ENCODE measurements at regions not wholly inside any gene's neighbourhood (a gene's known extent, or its start where the extent isn't known, plus 50 kb on each side); places are given as distances from the start of the nearest gene placed in this dataset.
"Not testable (repeated sequence)": the region's sequence is repeated elsewhere in the genome, so short reads cannot be mapped to it uniquely, and the experiment has no call there.

DNA sequence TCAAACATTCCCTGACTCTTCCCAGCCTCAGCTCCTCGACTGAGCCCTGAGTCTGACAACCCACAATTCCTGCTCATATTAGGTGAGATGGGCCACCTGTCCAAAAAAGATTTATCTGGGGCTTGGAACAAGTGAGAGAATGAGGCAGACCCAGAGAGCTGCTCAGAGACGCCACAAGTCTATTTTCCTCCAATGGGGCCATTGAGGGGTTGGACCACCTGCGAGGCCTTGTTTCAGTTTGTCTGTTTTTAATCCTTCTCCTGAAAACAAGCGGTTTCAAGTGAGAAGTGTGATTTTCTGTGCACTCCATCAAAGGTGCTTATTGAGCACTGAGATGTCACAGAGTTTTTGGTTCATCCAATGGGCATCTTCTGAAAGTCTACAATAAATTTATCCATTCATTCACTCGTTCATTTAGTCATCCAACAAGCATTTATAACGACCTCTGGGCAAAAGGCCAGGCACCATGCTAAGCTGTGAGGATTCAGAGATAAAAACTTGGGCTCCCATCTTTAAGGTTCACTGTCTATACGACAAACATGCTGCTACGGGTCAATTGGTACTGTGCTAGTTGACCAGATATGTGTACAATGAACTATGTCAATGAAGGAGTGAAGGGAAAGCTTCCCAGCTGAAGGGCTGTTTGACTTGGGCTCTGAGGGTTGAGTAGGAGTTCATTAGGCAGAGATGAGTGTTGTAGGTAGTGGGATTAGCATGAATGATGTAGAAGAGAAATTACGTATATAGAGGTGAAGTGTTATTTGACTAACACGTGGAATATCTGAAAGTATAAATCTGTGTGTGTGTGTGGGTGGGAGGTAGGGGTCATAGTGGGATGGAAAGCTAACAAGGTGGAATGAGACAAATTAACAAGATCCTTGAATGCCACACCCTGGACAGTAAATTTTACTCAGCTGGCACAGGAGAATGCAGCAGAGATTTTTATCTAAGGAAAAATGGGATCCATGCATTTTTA, 168.9 kb downstream of the MIAT start:
- Histone ChIP-seq H3K9me3 (ENCODE audit: control insufficient read depth in 2 of 2, low read length in 2 of 2) (no peaks in the 10 kb centered on the region), H3K4me1 (ENCODE audit: control insufficient read depth, insufficient read depth, low read length) (no peaks in the 10 kb centered on the region), H3K27ac (ENCODE audit: low read length) (no peak overlapping the region), H3K27me3 (ENCODE audit: control insufficient read depth in 1 of 2, insufficient read depth in 2 of 2, low read length in 2 of 2) (no peaks in the 10 kb centered on the region), H3K36me3 (ENCODE audit: control insufficient read depth in 2 of 2, insufficient read depth in 2 of 2, low read length in 2 of 2) (no peaks in the 10 kb centered on the region), H3K4me3 (ENCODE audit: low read length in 2 of 2) (no peak overlapping the region), H3K9ac (ENCODE audit: low read length in 2 of 2) (no peak overlapping the region)

DNA sequence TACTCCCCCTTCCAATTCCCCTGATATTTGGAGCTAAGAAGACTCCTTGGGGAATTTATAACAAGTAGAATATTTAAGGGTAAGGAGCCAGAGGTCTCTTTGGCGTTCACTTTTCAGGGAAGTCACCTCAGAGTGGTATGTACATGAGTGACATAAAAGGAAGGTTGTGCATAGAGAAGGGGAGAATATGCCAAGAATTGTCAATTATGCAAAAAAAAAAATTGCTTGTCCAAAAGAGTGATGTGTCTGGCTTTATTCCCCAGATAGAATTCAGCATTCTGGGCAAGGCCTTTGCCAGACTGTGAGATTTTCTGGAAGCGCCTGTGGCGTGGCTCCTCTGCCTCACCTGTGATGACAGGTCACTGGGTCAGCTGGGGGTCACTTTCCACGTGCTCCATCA, 170.2 kb downstream of the MIAT start:
- Histone ChIP-seq H3K9me3 (ENCODE audit: control insufficient read depth in 2 of 2, low read length in 2 of 2) (no peaks in the 10 kb centered on the region), H3K9ac (ENCODE audit: low read length in 2 of 2) (no peak overlapping the region), H3K36me3 (ENCODE audit: control insufficient read depth in 2 of 2, insufficient read depth in 2 of 2, low read length in 2 of 2) (no peaks in the 10 kb centered on the region), H3K27ac (ENCODE audit: low read length) (no peak overlapping the region), H3K27me3 (ENCODE audit: control insufficient read depth in 1 of 2, insufficient read depth in 2 of 2, low read length in 2 of 2) (no peaks in the 10 kb centered on the region), H3K4me3 (ENCODE audit: low read length in 2 of 2) (no peak overlapping the region), H3K4me1 (ENCODE audit: control insufficient read depth, insufficient read depth, low read length) (no peaks in the 10 kb centered on the region)

DNA sequence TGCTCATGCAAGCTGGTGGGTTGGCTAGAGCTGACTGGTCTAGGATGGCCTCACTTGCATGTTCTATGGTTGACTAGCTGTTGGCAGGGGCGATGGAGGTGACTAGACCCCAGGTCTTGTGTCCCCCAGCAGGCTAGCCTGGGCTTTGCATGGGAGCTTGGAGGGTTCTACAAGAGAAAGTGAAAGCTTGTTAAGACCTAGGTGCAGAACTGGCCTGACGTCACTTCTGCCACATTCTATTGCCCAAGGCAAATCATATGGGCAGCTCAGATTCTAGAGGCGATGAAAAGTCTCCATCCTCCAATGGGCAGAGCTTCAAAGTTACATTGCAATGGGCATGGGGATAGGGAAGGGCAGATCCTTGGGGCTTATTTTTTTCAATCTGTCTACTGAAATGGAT, 170.9 kb downstream of the MIAT start:
- H3K4me3 ChIP-seq (ENCODE audit: low read length in 2 of 2) = no peak overlapping the region
- no peaks in the 10 kb centered on the region for H3K36me3 ChIP-seq (ENCODE audit: control insufficient read depth in 2 of 2, insufficient read depth in 2 of 2, low read length in 2 of 2)
- H3K9ac ChIP-seq (ENCODE audit: low read length in 2 of 2) = no peak overlapping the region
- H3K27me3 ChIP-seq (ENCODE audit: control insufficient read depth in 1 of 2, insufficient read depth in 2 of 2, low read length in 2 of 2) = no peaks in the 10 kb centered on the region
- H3K9me3 ChIP-seq (ENCODE audit: control insufficient read depth in 2 of 2, low read length in 2 of 2) = no peaks in the 10 kb centered on the region
- no peak overlapping the region for H3K27ac ChIP-seq (ENCODE audit: low read length)
- no peaks in the 10 kb centered on the region for H3K4me1 ChIP-seq (ENCODE audit: control insufficient read depth, insufficient read depth, low read length)

DNA sequence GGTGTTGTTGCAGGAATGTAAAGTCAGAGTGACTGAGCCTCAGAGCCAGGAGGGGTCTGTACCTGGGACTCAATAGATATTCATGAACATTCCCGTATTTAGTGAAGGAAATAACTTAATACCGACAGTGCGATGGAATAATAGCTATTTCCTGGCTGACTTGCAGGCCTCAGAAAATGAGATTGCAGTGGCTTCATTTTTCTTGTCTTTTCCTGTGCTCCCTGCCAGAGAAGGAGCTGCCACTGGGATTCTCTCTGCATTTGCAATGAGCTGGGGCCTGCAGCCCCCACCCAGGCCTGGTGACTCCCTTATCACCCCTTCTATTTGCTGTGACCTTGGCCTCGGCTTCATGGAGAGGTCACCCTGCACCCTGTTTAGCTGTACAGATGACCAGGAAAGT, 173.4 kb downstream of the MIAT start:
- H3K4me3 ChIP-seq (ENCODE audit: low read length in 2 of 2) = no peak overlapping the region
- H3K4me1 ChIP-seq (ENCODE audit: control insufficient read depth, insufficient read depth, low read length) = no peaks in the 10 kb centered on the region

DNA sequence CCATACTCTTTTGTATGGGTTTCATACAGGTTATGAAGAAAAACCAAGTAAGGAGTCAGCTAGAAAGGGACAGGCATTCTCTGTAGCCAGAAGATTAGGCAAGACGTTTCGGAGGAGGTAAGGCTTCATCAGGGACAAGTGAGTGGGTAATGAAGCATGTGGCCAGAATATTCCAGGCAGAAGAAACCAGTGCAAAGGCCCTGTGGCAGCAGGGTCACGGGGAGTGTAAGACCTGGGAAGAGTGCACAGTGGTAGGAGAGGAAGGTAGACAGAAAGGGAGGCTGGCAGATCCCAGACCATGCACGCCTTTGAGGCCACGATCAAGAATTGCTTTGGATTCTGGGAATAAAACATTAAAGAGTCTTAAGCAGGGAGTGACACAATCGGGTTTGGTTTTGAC, 177.6 kb downstream of the MIAT start:
- Histone ChIP-seq H3K4me3 (ENCODE audit: low read length in 2 of 2) (no peak overlapping the region), H3K9ac (ENCODE audit: low read length in 2 of 2) (no peak overlapping the region)

More for the DNA sequence above, 173.4 kb downstream of the MIAT start:
- Histone ChIP-seq H3K27me3 (ENCODE audit: control insufficient read depth in 1 of 2, insufficient read depth in 2 of 2, low read length in 2 of 2) (no peaks in the 10 kb centered on the region), H3K9ac (ENCODE audit: low read length in 2 of 2) (no peak overlapping the region), H3K36me3 (ENCODE audit: control insufficient read depth in 2 of 2, insufficient read depth in 2 of 2, low read length in 2 of 2) (no peaks in the 10 kb centered on the region), H3K27ac (ENCODE audit: low read length) (no peak overlapping the region), H3K9me3 (ENCODE audit: control insufficient read depth in 2 of 2, low read length in 2 of 2) (no peaks in the 10 kb centered on the region)

DNA sequence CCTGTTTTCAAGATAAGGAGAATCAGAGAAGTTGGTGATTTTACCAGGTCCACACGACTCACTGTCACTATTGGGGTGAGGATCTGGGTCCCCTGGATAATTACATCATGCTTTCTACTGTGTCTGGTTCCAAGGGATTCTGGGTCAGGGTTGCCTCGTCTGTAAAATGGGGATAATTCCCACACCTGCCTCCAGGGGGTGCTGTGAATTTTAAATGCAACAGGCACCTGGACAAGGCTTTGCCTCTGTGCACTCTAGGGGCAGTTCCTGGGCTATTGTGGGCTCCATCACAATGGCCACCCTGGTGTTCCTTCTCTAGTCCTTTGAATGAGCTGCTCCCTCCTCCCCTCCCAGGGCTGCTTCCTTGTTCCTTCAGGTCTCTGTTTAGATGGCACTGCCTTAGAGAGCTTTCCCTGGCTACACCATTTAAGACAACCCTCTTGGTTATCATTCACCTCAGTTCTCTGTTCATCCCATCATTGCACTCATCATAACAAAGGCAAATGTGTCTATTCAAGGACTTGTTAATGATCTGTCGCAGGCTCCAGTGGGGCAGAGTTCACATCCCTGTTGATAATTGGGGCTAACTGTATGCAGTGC, 178.6 kb downstream of the MIAT start:
- Histone ChIP-seq H3K27me3 (ENCODE audit: control insufficient read depth in 1 of 2, insufficient read depth in 2 of 2, low read length in 2 of 2) (no peaks in the 10 kb centered on the region), H3K9me3 (ENCODE audit: control insufficient read depth in 2 of 2, low read length in 2 of 2) (no peaks in the 10 kb centered on the region), H3K9ac (ENCODE audit: low read length in 2 of 2) (no peak overlapping the region), H3K27ac (ENCODE audit: low read length) (no peak overlapping the region), H3K4me1 (ENCODE audit: control insufficient read depth, insufficient read depth, low read length) (no peaks in the 10 kb centered on the region), H3K4me3 (ENCODE audit: low read length in 2 of 2) (no peak overlapping the region), H3K36me3 (ENCODE audit: control insufficient read depth in 2 of 2, insufficient read depth in 2 of 2, low read length in 2 of 2) (no peaks in the 10 kb centered on the region)

More for the DNA sequence above, 177.6 kb downstream of the MIAT start:
- no peaks in the 10 kb centered on the region for H3K9me3 ChIP-seq (ENCODE audit: control insufficient read depth in 2 of 2, low read length in 2 of 2)
- no peaks in the 10 kb centered on the region for H3K27me3 ChIP-seq (ENCODE audit: control insufficient read depth in 1 of 2, insufficient read depth in 2 of 2, low read length in 2 of 2)
- no peaks in the 10 kb centered on the region for H3K4me1 ChIP-seq (ENCODE audit: control insufficient read depth, insufficient read depth, low read length)
- H3K36me3 ChIP-seq (ENCODE audit: control insufficient read depth in 2 of 2, insufficient read depth in 2 of 2, low read length in 2 of 2) = no peaks in the 10 kb centered on the region
- no peak overlapping the region for H3K27ac ChIP-seq (ENCODE audit: low read length)

DNA sequence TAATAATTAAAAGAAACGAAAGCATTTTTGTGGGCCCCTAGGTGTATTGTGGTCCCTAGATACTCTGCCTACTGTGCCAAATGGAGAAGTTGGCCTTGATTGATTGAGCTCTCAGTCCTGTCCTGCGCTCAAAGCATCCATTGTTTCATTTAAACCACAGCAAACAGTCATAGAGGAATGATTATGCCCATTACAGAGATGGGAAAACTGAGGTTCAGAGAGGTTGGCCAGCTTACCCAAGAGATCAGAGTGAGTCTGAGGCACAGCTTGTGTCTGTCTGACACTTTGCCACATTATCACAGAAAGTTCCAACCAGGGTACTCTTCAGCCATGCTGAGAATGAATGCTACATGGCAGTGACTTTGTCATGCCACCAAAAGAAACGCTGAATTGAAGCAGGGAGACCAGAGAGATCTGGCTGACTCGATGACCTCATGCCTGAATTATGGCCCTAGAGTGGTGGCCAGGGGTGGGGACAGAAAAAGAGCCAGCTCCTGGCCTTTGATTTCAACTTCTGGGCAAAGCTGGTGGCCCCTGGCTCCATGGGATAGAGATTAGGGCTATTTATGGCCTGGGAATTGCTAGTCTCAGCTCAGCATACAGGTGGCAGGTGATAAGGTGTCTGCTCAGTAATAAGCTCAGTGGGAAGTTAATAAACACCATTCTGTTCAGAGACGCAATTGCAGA, 180.5 kb downstream of the MIAT start:
- H3K36me3 ChIP-seq (ENCODE audit: control insufficient read depth in 2 of 2, insufficient read depth in 2 of 2, low read length in 2 of 2) = no peaks in the 10 kb centered on the region
- H3K9me3 ChIP-seq (ENCODE audit: control insufficient read depth in 2 of 2, low read length in 2 of 2) = no peaks in the 10 kb centered on the region
- H3K9ac ChIP-seq (ENCODE audit: low read length in 2 of 2) = no peak overlapping the region
- no peak overlapping the region for H3K4me3 ChIP-seq (ENCODE audit: low read length in 2 of 2)
- no peaks in the 10 kb centered on the region for H3K27me3 ChIP-seq (ENCODE audit: control insufficient read depth in 1 of 2, insufficient read depth in 2 of 2, low read length in 2 of 2)
- H3K4me1 ChIP-seq (ENCODE audit: control insufficient read depth, insufficient read depth, low read length) = no peaks in the 10 kb centered on the region
- H3K27ac ChIP-seq (ENCODE audit: low read length) = no peak overlapping the region

DNA sequence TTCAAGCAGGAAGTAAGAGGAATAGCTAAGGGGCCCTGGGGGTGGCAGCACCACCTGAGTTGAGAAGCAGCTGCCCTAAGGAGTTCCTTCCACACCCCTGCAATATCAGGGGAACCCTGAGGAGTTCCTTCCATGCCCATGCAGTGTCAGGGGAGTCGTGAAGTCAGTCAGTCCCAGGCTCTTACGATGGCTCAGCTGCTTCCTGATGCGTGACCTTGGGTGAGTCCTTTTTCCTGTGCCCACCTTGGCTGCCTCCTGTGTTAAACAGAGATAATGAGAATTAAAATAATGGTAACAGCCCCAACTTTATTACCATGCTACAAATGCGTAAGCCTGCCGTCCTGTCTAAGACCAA, 181.1 kb downstream of the MIAT start:
- no peak overlapping the region for H3K27ac ChIP-seq (ENCODE audit: low read length)
- H3K4me3 ChIP-seq (ENCODE audit: low read length in 2 of 2) = no peak overlapping the region
- H3K9ac ChIP-seq (ENCODE audit: low read length in 2 of 2) = no peak overlapping the region
- no peaks in the 10 kb centered on the region for H3K4me1 ChIP-seq (ENCODE audit: control insufficient read depth, insufficient read depth, low read length)
- H3K27me3 ChIP-seq (ENCODE audit: control insufficient read depth in 1 of 2, insufficient read depth in 2 of 2, low read length in 2 of 2) = no peaks in the 10 kb centered on the region
- H3K9me3 ChIP-seq (ENCODE audit: control insufficient read depth in 2 of 2, low read length in 2 of 2) = no peaks in the 10 kb centered on the region
- no peaks in the 10 kb centered on the region for H3K36me3 ChIP-seq (ENCODE audit: control insufficient read depth in 2 of 2, insufficient read depth in 2 of 2, low read length in 2 of 2)

DNA sequence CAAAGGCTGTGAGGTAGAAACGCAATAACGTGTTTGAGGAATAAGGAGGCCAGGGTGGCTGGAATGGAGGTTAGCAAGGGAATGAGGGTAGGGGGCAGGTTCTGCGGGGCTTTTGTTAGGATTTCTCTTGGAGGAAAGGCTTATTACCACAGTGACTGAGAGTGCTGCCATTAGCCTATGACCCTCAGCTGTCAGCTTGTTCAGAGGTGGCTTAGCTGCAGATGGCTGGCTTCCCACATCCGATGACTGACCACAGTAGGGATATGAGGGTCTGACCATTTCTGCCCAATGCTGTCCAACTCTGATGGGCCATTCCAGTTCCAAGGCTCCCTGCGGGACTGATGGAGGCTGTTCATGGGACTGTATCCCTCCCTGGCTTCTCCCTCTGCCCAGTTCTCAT, 181.8 kb downstream of the MIAT start:
- Histone ChIP-seq H3K36me3 (ENCODE audit: control insufficient read depth in 2 of 2, insufficient read depth in 2 of 2, low read length in 2 of 2) (no peaks in the 10 kb centered on the region), H3K9me3 (ENCODE audit: control insufficient read depth in 2 of 2, low read length in 2 of 2) (no peaks in the 10 kb centered on the region), H3K9ac (ENCODE audit: low read length in 2 of 2) (no peak overlapping the region), H3K4me3 (ENCODE audit: low read length in 2 of 2) (no peak overlapping the region), H3K4me1 (ENCODE audit: control insufficient read depth, insufficient read depth, low read length) (no peaks in the 10 kb centered on the region), H3K27me3 (ENCODE audit: control insufficient read depth in 1 of 2, insufficient read depth in 2 of 2, low read length in 2 of 2) (no peaks in the 10 kb centered on the region), H3K27ac (ENCODE audit: low read length) (no peak overlapping the region)

DNA sequence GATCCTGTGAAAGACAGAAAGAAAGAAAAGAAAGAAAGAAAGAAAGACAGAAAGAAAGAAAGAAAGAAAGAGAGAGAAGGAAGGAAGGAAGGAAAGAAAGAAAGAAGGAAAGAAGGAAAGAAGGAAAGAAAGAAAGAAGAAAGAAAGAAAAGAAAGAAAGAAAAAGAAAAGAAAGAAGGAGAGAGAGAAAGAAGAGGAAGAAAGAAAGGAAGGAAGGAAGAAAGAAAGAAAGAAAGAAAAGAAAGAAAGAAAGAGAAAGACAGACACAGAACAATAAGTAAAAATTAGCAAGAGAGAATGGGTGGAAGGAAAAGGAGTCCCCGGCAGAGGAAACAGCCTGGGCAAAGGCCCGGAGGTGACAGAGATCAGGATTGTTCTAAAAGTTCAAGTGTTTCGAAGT, 183.4 kb downstream of the MIAT start:
- H3K4me1 ChIP-seq (ENCODE audit: control insufficient read depth, insufficient read depth, low read length); H3K27me3 ChIP-seq (ENCODE audit: control insufficient read depth in 1 of 2, insufficient read depth in 2 of 2, low read length in 2 of 2); H3K27ac ChIP-seq (ENCODE audit: low read length); H3K9ac ChIP-seq (ENCODE audit: low read length in 2 of 2); H3K9me3 ChIP-seq (ENCODE audit: control insufficient read depth in 2 of 2, low read length in 2 of 2); H3K4me3 ChIP-seq (ENCODE audit: low read length in 2 of 2); H3K36me3 ChIP-seq (ENCODE audit: control insufficient read depth in 2 of 2, insufficient read depth in 2 of 2, low read length in 2 of 2): not testable (repeated sequence)

Data from stomach smooth muscle (tissue), 2 donors.